Lung (tissue), 11 donors: ENCODE measurements at regions not wholly inside any gene's neighbourhood (a gene's known extent, or its start where the extent isn't known, plus 50 kb on each side); places are given as distances from the start of the nearest gene placed in this dataset.

Experiments
- ATAC-seq: fragments of 200-7000 bp; cut with Tn5 transposase; one replicate; pipeline ENCODE4 v1.9.1; 2020; ENCODE audit warnings: moderate number of reproducible peaks; ENCODE audit not compliant: insufficient read depth, low FRiP score
- DNase-seq, 3 donors: peaks; one replicate each; pipeline ENCODE4 v3.0.0-alpha.2; 2013 to 2017
- H3K27ac ChIP-seq, 2 donors: one replicate each; pipeline ENCODE4 v1.5.1; 2013; ENCODE audit warnings: mild to moderate bottlenecking in 2 of 2, moderate library complexity in 2 of 2, control low read depth in 1 of 2, inconsistent platforms in 1 of 2, low read depth in 1 of 2, low read length in 1 of 2
- H3K27me3 ChIP-seq, 3 donors: one replicate each; pipeline ENCODE4 v1.5.1; 2013; ENCODE audit warnings: low read length in 2 of 3; ENCODE audit not compliant: control insufficient read depth in 3 of 3, insufficient read depth in 3 of 3
- H3K36me3 ChIP-seq, 4 donors: one replicate each; pipeline ENCODE4 v1.5.1; 2013; ENCODE audit warnings: low read length in 4 of 4, mild to moderate bottlenecking in 1 of 4, moderate library complexity in 1 of 4; ENCODE audit not compliant: control insufficient read depth in 4 of 4, insufficient read depth in 4 of 4
- H3K4me1 ChIP-seq, 5 donors: one replicate each; pipeline ENCODE4 v1.5.1; 2013; ENCODE audit warnings: low read length in 5 of 5, mild to moderate bottlenecking in 2 of 5, moderate library complexity in 1 of 5; ENCODE audit not compliant: control insufficient read depth in 5 of 5, insufficient read depth in 5 of 5
- H3K4me3 ChIP-seq: one replicate; pipeline ENCODE4 v1.5.1; 2013; ENCODE audit warnings: mild to moderate bottlenecking, control low read depth, moderate library complexity
- H3K9ac ChIP-seq, 2 donors: one replicate each; pipeline ENCODE4 v1.5.1; 2013; ENCODE audit warnings: low read length in 2 of 2, control low read depth in 1 of 2; ENCODE audit not compliant: insufficient read depth in 1 of 2
- H3K9me3 ChIP-seq, 4 donors: one replicate each; pipeline ENCODE4 v1.5.1; 2013; ENCODE audit warnings: low read length in 3 of 4, mild to moderate bottlenecking in 1 of 4, moderate library complexity in 1 of 4; ENCODE audit not compliant: control insufficient read depth in 4 of 4, insufficient read depth in 3 of 4
- CTCF ChIP-seq: IDR thresholded peaks from 2 replicates; pipeline ENCODE4 v1.5.1; 2012; ENCODE audit warnings: mild to moderate bottlenecking; ENCODE audit errors: control extremely low read depth, extremely low read depth
- WGBS, 2 donors: extraction: QIAGEN DNeasy Blood & Tissue Kit; methylation state at CpG; one replicate each; pipeline ENCODE4 v1.1.7; 2013; 5-methylcytosine and 5-hydroxymethylcytosine counted together
- donor health status: control.
- donor health status: control.
- donor health status: Bipolar disorder and iron deficiency.
- donor health status: healthy.
- donor health status: DM: yes; HTN: yes; CAD: no.

- no peaks in the 10 kb centered on the region for H3K9me3 ChIP-seq
- no peak for TF ChIP-seq CTCF
- no peak for DNase-seq
- 72% methylated on average over 6 of the region's 6 CpGs for WGBS, 2 donors
- H3K27me3 ChIP-seq = peaks cover 0 to 7% (median 2%) of the 10 kb centered on the region in 3 donors
- no peak overlapping the region for H3K9ac ChIP-seq
- ATAC-seq = no peak
- no peaks in the 10 kb centered on the region for H3K4me1 ChIP-seq
- H3K36me3 ChIP-seq = no peaks in the 10 kb centered on the region
- H3K4me3 ChIP-seq = no peak overlapping the region
- no peak overlapping the region for H3K27ac ChIP-seq
Measured at GRCh38 chr17:15085890-15086677, 179.0 kb downstream of the PMP22 start.

- no peak for TF ChIP-seq CTCF
- Histone ChIP-seq H3K4me1 (no peaks in the 10 kb centered on the region), H3K4me3 (no peak overlapping the region), H3K9me3 (peaks cover 0 to 3% (median 0%) of the 10 kb centered on the region in 4 donors), H3K27ac (no peak overlapping the region), H3K27me3 (peaks cover 0 to 5% (median 2%) of the 10 kb centered on the region in 3 donors), H3K9ac (no peak overlapping the region), H3K36me3 (no peaks in the 10 kb centered on the region)
- 64 to 72% methylated on average over 5 of the region's 5 CpGs for WGBS, 2 donors
- DNase-seq (no peak), ATAC-seq (no peak)
Measured at GRCh38 chr17:15083225-15083624, 181.9 kb downstream of the PMP22 start.

- Histone ChIP-seq H3K4me3 (no peak overlapping the region), H3K27me3 (peaks cover 0 to 5% (median 2%) of the 10 kb centered on the region in 3 donors), H3K4me1 (no peaks in the 10 kb centered on the region), H3K36me3 (no peaks in the 10 kb centered on the region), H3K9me3 (peaks cover 0 to 3% (median 0%) of the 10 kb centered on the region in 4 donors), H3K27ac (no peak overlapping the region), H3K9ac (no peak overlapping the region)
- WGBS, 2 donors = 68 to 76% methylated on average over 3 of the region's 3 CpGs
- TF ChIP-seq CTCF = no peak
- DNase-seq (no peak), ATAC-seq (no peak)
Measured at GRCh38 chr17:15081008-15081407, 184.1 kb downstream of the PMP22 start.
